NCI-H774 (cell line): ENCODE measurements at regions not wholly inside any gene's neighbourhood (a gene's known extent, or its start where the extent isn't known, plus 50 kb on each side); places are given as distances from the start of the nearest gene placed in this dataset.
"Not testable (repeated sequence)": the region's sequence is repeated elsewhere in the genome, so short reads cannot be mapped to it uniquely, and the experiment has no call there.

Experiments used
- DNase-seq: peaks from one replicate; lab custom pipeline; 2025; lab: John Stamatoyannopoulos, UW

GRCh38 chr6:119960456-119960855 is 610.9 kb upstream of the MAN1A1 start:
- no peak for DNase-seq

- DNase-seq, result no peak
Measured at GRCh38 chr6:119960036-119960435, 610.5 kb upstream of the MAN1A1 start.

GRCh38 chr6:119957195-119957594 is 607.6 kb upstream of the MAN1A1 start:
- DNase-seq, result no peak

- no peak for DNase-seq
Measured at GRCh38 chr6:119952696-119953095, 603.1 kb upstream of the MAN1A1 start.

- DNase-seq, result no peak
Measured at GRCh38 chr6:119950681-119951080, 601.1 kb upstream of the MAN1A1 start.

GRCh38 chr6:119942078-119942752 is 592.7 kb upstream of the MAN1A1 start:
- DNase-seq, result no peak

- no peak for DNase-seq
Measured at GRCh38 chr6:119938752-119939151, 589.2 kb upstream of the MAN1A1 start.

- no peak for DNase-seq
Measured at GRCh38 chr6:119934816-119935215, 585.3 kb upstream of the MAN1A1 start.

- no peak for DNase-seq
Measured at GRCh38 chr6:119929121-119929520, 579.6 kb upstream of the MAN1A1 start.

GRCh38 chr6:119924888-119925287 is 575.3 kb upstream of the MAN1A1 start:
- DNase-seq, result not testable (repeated sequence)

- DNase-seq, result no peak
Measured at GRCh38 chr6:119922814-119923213, 573.3 kb upstream of the MAN1A1 start.

- DNase-seq, result no peak
Measured at GRCh38 chr6:119921491-119922010, 572.0 kb upstream of the MAN1A1 start.

GRCh38 chr6:119917186-119917585 is 567.6 kb upstream of the MAN1A1 start:
- no peak for DNase-seq

- no peak for DNase-seq
Measured at GRCh38 chr6:119915971-119916370, 566.4 kb upstream of the MAN1A1 start.

- no peak for DNase-seq
Measured at GRCh38 chr6:119908157-119908556, 558.6 kb upstream of the MAN1A1 start.

- no peak for DNase-seq
Measured at GRCh38 chr6:119902681-119903080, 553.1 kb upstream of the MAN1A1 start.

- DNase-seq, result no peak
Measured at GRCh38 chr6:119896806-119897205, 547.2 kb upstream of the MAN1A1 start.

GRCh38 chr6:119895626-119896025 is 546.1 kb upstream of the MAN1A1 start:
- no peak for DNase-seq

- no peak for DNase-seq
Measured at GRCh38 chr6:119894811-119895210, 545.2 kb upstream of the MAN1A1 start.

GRCh38 chr6:119891644-119892043 is 542.1 kb upstream of the MAN1A1 start:
- DNase-seq, result no peak

- DNase-seq, result no peak
Measured at GRCh38 chr6:119891206-119891605, 541.6 kb upstream of the MAN1A1 start.

- DNase-seq, result no peak
Measured at GRCh38 chr6:119890470-119890869, 540.9 kb upstream of the MAN1A1 start.

GRCh38 chr6:119887666-119888065 is 538.1 kb upstream of the MAN1A1 start:
- DNase-seq, result no peak

GRCh38 chr6:119881416-119881815 is 531.9 kb upstream of the MAN1A1 start:
- DNase-seq, result no peak
